HEK293 (cell line): ENCODE measurements at regions not wholly inside any gene's neighbourhood (a gene's known extent, or its start where the extent isn't known, plus 50 kb on each side); places are given as distances from the start of the nearest gene placed in this dataset.

Experiments used
- BCL11B ChIP-seq: fragments of 450-650 bp; formaldehyde crosslinking; IDR thresholded peaks from 2 replicates; pipeline ENCODE4 v1.5.1; 2016; ENCODE audit warnings: low read depth, missing biosample characterization, missing genetic modification characterization
- GFI1B ChIP-seq: fragments of 450-650 bp; formaldehyde crosslinking; IDR thresholded peaks from 2 replicates; pipeline ENCODE4 v1.5.1; 2016; ENCODE audit warnings: missing biosample characterization, missing genetic modification characterization
- GLIS1 ChIP-seq: fragments of 450-650 bp; formaldehyde crosslinking; IDR thresholded peaks from 2 replicates; pipeline ENCODE4 v1.5.1; 2016; ENCODE audit warnings: missing biosample characterization, missing genetic modification characterization
- MZF1 ChIP-seq: fragments of 450-650 bp; formaldehyde crosslinking; IDR thresholded peaks from 2 replicates; pipeline ENCODE4 v1.5.1; 2017; ENCODE audit warnings: missing biosample characterization, missing genetic modification characterization, borderline replicate concordance
- PRDM1 ChIP-seq: fragments of 450-650 bp; formaldehyde crosslinking; IDR thresholded peaks from 2 replicates; pipeline ENCODE4; 2016; ENCODE audit warnings: missing biosample characterization, missing genetic modification characterization
- REPIN1 ChIP-seq: fragments of 450-650 bp; formaldehyde crosslinking; IDR thresholded peaks from 2 replicates; pipeline ENCODE4 v1.5.1; 2017; ENCODE audit warnings: missing biosample characterization, missing genetic modification characterization, low read depth
- SP2 ChIP-seq: fragments of 450-650 bp; formaldehyde crosslinking; IDR thresholded peaks from 2 replicates; pipeline ENCODE4 v1.5.1; 2016; ENCODE audit warnings: missing biosample characterization, missing genetic modification characterization
- WT1 ChIP-seq: fragments of 450-650 bp; formaldehyde crosslinking; IDR thresholded peaks from 2 replicates; pipeline ENCODE4 v1.5.1; 2016; ENCODE audit warnings: missing biosample characterization, missing genetic modification characterization
- ZBTB1 ChIP-seq: fragments of 450-650 bp; formaldehyde crosslinking; IDR thresholded peaks from 2 replicates; pipeline ENCODE4 v1.5.1; 2016; ENCODE audit warnings: missing biosample characterization, missing genetic modification characterization
- ZBTB17 ChIP-seq: fragments of 450-650 bp; formaldehyde crosslinking; IDR thresholded peaks from 2 replicates; pipeline ENCODE4 v1.5.1; 2016; ENCODE audit warnings: missing biosample characterization, missing genetic modification characterization
- ZBTB8A ChIP-seq: fragments of 450-650 bp; formaldehyde crosslinking; IDR thresholded peaks from 2 replicates; pipeline ENCODE4 v1.5.1; 2016; ENCODE audit warnings: missing biosample characterization, missing genetic modification characterization
- ZEB2 ChIP-seq: fragments of 450-650 bp; formaldehyde crosslinking; IDR thresholded peaks from 2 replicates; pipeline ENCODE4 v1.5.1; 2016; ENCODE audit warnings: missing biosample characterization, missing genetic modification characterization
- ZNF121 ChIP-seq: fragments of 450-650 bp; formaldehyde crosslinking; IDR thresholded peaks from 2 replicates; pipeline ENCODE4 v1.5.1; 2016; ENCODE audit warnings: missing biosample characterization, missing genetic modification characterization
- ZNF16 ChIP-seq: fragments of 450-650 bp; formaldehyde crosslinking; IDR thresholded peaks from 2 replicates; pipeline ENCODE4 v1.5.1; 2016; ENCODE audit warnings: low read depth, missing biosample characterization, missing genetic modification characterization
- ZNF169 ChIP-seq: fragments of 450-650 bp; formaldehyde crosslinking; IDR thresholded peaks from 2 replicates; pipeline ENCODE4 v1.5.1; 2016; ENCODE audit warnings: missing biosample characterization, missing genetic modification characterization
- ZNF24 ChIP-seq: fragments of 450-650 bp; formaldehyde crosslinking; IDR thresholded peaks from 2 replicates; pipeline ENCODE4 v1.5.1; 2016; ENCODE audit warnings: missing biosample characterization, missing genetic modification characterization
- ZNF37A ChIP-seq: fragments of 450-650 bp; IDR thresholded peaks from 2 replicates; pipeline ENCODE4 v1.5.1; 2018; ENCODE audit warnings: missing biosample characterization, missing genetic modification characterization
- ZNF423 ChIP-seq: fragments of 450-650 bp; formaldehyde crosslinking; IDR thresholded peaks from 2 replicates; pipeline ENCODE4 v1.5.1; 2016; ENCODE audit warnings: missing biosample characterization, missing genetic modification characterization
- ZNF501 ChIP-seq: fragments of 450-650 bp; formaldehyde crosslinking; IDR thresholded peaks from 2 replicates; pipeline ENCODE4 v1.5.1; 2016; ENCODE audit warnings: missing biosample characterization, missing genetic modification characterization
- ZNF76 ChIP-seq: fragments of 450-650 bp; formaldehyde crosslinking; IDR thresholded peaks from 2 replicates; pipeline ENCODE4; 2016; ENCODE audit warnings: low read depth, missing biosample characterization, missing genetic modification characterization, borderline replicate concordance
- ZNF843 ChIP-seq: fragments of 450-650 bp; formaldehyde crosslinking; IDR thresholded peaks from 2 replicates; pipeline ENCODE4 v1.5.1; 2016; ENCODE audit warnings: missing biosample characterization, missing genetic modification characterization
- TF ChIP-seq, protein P1 (sequence below): fragments of 450-650 bp; formaldehyde crosslinking; IDR thresholded peaks from 2 replicates; pipeline ENCODE4 v1.5.1; 2016; ENCODE audit warnings: missing biosample characterization, missing genetic modification characterization, borderline replicate concordance
- TF ChIP-seq, protein P2 (sequence below): fragments of 450-650 bp; formaldehyde crosslinking; IDR thresholded peaks from 2 replicates; pipeline ENCODE4 v1.5.1; 2016; ENCODE audit warnings: missing biosample characterization, missing genetic modification characterization
- TF ChIP-seq, protein P3 (sequence below): fragments of 450-650 bp; formaldehyde crosslinking; IDR thresholded peaks from 2 replicates; pipeline ENCODE4 v1.5.1; 2016; ENCODE audit warnings: missing biosample characterization, missing genetic modification characterization
- TF ChIP-seq, protein P4 (sequence below): fragments of 450-650 bp; formaldehyde crosslinking; IDR thresholded peaks from 2 replicates; pipeline ENCODE4 v1.5.1; 2016; ENCODE audit warnings: missing biosample characterization, missing genetic modification characterization
- TF ChIP-seq, protein P5 (sequence below): fragments of 450-650 bp; formaldehyde crosslinking; optimal IDR thresholded peaks from 2 replicates; pipeline ENCODE3; 2016; ENCODE audit warnings: missing biosample characterization, mild to moderate bottlenecking, missing genetic modification characterization
- TF ChIP-seq, protein P6 (sequence below): fragments of 450-650 bp; formaldehyde crosslinking; IDR thresholded peaks from 2 replicates; pipeline ENCODE4 v1.5.1; 2016; ENCODE audit warnings: missing biosample characterization, missing genetic modification characterization
- TF ChIP-seq, protein P7 (sequence below): fragments of 450-650 bp; formaldehyde crosslinking; IDR thresholded peaks from 2 replicates; pipeline ENCODE4 v1.5.1; 2017; ENCODE audit warnings: missing biosample characterization, missing genetic modification characterization

DNA sequence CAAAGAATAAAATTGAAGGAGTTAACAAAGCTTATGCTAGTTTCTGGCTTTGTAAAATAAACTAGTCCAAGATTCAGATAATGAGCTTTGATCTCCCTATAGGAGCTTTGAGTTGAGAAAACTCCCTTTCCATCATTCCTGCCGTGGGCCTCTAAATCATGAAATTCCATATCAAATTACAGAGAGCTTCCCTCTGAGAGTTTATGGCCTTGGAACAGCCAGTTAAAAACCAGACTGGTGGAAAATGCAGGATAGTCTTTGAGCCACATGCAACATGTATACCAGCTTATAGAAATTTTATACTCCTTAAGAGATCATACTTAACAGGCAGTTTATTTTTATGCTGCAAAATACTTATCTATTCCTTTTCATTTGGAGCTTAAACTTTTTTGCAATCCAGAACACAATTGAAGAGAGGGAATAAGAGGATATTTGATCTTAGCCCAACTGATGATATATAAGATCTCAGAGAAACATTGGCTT, 175.8 kb upstream of the ATP2B1 start (continued):
- TF ChIP-seq ZBTB1 (tag by site-specific recombination) (no peak), WT1 (tag by site-specific recombination) (peak; percentile 94), ZNF843 (tag by site-specific recombination) (no peak), ZNF37A (tag by site-specific recombination) (no peak), MZF1 (tag by site-specific recombination) (peak; percentile 72), SP2 (tag by site-specific recombination) (no peak), ZNF501 (tag by site-specific recombination) (no peak), ZNF423 (no peak), ZNF121 (tag by site-specific recombination) (no peak), ZNF76 (tag by site-specific recombination) (no peak), ZNF16 (no peak), ZNF169 (tag by site-specific recombination) (no peak), REPIN1 (tag by site-specific recombination) (no peak), PRDM1 (tag by site-specific recombination) (no peak), ZEB2 (tag by site-specific recombination) (0 out of 2 replicates have a peak, but pooled peaks have one; percentile 32), ZBTB8A (no peak), GLIS1 (peak; percentile 65), ZNF24 (tag by site-specific recombination) (no peak), GFI1B (no peak), ZBTB17 (tag by site-specific recombination) (peak; percentile 36; the same call in 1 of the 2 replicates), BCL11B (tag by site-specific recombination) (no peak)
- TF ChIP-seq, protein P1, sequence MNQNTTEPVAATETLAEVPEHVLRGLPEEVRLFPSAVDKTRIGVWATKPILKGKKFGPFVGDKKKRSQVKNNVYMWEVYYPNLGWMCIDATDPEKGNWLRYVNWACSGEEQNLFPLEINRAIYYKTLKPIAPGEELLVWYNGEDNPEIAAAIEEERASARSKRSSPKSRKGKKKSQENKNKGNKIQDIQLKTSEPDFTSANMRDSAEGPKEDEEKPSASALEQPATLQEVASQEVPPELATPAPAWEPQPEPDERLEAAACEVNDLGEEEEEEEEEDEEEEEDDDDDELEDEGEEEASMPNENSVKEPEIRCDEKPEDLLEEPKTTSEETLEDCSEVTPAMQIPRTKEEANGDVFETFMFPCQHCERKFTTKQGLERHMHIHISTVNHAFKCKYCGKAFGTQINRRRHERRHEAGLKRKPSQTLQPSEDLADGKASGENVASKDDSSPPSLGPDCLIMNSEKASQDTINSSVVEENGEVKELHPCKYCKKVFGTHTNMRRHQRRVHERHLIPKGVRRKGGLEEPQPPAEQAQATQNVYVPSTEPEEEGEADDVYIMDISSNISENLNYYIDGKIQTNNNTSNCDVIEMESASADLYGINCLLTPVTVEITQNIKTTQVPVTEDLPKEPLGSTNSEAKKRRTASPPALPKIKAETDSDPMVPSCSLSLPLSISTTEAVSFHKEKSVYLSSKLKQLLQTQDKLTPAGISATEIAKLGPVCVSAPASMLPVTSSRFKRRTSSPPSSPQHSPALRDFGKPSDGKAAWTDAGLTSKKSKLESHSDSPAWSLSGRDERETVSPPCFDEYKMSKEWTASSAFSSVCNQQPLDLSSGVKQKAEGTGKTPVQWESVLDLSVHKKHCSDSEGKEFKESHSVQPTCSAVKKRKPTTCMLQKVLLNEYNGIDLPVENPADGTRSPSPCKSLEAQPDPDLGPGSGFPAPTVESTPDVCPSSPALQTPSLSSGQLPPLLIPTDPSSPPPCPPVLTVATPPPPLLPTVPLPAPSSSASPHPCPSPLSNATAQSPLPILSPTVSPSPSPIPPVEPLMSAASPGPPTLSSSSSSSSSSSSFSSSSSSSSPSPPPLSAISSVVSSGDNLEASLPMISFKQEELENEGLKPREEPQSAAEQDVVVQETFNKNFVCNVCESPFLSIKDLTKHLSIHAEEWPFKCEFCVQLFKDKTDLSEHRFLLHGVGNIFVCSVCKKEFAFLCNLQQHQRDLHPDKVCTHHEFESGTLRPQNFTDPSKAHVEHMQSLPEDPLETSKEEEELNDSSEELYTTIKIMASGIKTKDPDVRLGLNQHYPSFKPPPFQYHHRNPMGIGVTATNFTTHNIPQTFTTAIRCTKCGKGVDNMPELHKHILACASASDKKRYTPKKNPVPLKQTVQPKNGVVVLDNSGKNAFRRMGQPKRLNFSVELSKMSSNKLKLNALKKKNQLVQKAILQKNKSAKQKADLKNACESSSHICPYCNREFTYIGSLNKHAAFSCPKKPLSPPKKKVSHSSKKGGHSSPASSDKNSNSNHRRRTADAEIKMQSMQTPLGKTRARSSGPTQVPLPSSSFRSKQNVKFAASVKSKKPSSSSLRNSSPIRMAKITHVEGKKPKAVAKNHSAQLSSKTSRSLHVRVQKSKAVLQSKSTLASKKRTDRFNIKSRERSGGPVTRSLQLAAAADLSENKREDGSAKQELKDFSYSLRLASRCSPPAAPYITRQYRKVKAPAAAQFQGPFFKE (tag by site-specific recombination), result no peak
- TF ChIP-seq, protein P2, sequence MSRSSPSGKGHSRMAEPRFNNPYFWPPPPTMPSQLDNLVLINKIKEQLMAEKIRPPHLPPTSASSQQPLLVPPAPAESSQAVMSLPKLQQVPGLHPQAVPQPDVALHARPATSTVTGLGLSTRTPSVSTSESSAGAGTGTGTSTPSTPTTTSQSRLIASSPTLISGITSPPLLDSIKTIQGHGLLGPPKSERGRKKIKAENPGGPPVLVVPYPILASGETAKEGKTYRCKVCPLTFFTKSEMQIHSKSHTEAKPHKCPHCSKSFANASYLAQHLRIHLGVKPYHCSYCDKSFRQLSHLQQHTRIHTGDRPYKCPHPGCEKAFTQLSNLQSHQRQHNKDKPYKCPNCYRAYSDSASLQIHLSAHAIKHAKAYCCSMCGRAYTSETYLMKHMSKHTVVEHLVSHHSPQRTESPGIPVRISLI (tag by site-specific recombination), result no peak
- TF ChIP-seq, protein P3, sequence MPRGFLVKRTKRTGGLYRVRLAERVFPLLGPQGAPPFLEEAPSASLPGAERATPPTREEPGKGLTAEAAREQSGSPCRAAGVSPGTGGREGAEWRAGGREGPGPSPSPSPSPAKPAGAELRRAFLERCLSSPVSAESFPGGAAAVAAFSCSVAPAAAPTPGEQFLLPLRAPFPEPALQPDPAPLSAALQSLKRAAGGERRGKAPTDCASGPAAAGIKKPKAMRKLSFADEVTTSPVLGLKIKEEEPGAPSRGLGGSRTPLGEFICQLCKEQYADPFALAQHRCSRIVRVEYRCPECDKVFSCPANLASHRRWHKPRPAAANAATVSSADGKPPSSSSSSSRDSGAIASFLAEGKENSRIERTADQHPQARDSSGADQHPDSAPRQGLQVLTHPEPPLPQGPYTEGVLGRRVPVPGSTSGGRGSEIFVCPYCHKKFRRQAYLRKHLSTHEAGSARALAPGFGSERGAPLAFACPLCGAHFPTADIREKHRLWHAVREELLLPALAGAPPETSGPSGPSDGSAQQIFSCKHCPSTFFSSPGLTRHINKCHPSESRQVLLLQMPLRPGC (tag by site-specific recombination), result no peak
- TF ChIP-seq, protein P4, sequence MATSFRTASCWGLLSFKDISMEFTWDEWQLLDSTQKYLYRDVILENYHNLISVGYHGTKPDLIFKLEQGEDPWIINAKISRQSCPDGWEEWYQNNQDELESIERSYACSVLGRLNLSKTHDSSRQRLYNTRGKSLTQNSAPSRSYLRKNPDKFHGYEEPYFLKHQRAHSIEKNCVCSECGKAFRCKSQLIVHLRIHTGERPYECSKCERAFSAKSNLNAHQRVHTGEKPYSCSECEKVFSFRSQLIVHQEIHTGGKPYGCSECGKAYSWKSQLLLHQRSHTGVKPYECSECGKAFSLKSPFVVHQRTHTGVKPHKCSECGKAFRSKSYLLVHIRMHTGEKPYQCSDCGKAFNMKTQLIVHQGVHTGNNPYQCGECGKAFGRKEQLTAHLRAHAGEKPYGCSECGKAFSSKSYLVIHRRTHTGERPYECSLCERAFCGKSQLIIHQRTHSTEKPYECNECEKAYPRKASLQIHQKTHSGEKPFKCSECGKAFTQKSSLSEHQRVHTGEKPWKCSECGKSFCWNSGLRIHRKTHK (tag by site-specific recombination), result no peak
- TF ChIP-seq, protein P5, sequence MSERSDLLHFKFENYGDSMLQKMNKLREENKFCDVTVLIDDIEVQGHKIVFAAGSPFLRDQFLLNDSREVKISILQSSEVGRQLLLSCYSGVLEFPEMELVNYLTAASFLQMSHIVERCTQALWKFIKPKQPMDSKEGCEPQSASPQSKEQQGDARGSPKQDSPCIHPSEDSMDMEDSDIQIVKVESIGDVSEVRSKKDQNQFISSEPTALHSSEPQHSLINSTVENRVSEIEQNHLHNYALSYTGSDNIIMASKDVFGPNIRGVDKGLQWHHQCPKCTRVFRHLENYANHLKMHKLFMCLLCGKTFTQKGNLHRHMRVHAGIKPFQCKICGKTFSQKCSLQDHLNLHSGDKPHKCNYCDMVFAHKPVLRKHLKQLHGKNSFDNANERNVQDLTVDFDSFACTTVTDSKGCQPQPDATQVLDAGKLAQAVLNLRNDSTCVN, result no peak
- TF ChIP-seq, protein P6, sequence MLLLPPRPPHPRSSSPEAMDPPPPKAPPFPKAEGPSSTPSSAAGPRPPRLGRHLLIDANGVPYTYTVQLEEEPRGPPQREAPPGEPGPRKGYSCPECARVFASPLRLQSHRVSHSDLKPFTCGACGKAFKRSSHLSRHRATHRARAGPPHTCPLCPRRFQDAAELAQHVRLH, result no peak
- TF ChIP-seq, protein P7, sequence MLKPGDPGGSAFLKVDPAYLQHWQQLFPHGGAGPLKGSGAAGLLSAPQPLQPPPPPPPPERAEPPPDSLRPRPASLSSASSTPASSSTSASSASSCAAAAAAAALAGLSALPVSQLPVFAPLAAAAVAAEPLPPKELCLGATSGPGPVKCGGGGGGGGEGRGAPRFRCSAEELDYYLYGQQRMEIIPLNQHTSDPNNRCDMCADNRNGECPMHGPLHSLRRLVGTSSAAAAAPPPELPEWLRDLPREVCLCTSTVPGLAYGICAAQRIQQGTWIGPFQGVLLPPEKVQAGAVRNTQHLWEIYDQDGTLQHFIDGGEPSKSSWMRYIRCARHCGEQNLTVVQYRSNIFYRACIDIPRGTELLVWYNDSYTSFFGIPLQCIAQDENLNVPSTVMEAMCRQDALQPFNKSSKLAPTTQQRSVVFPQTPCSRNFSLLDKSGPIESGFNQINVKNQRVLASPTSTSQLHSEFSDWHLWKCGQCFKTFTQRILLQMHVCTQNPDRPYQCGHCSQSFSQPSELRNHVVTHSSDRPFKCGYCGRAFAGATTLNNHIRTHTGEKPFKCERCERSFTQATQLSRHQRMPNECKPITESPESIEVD (tag by site-specific recombination), result peak; percentile 98
